Chondrocyte (in vitro differentiated cells): ENCODE measurements at regions not wholly inside any gene's neighbourhood (a gene's known extent, or its start where the extent isn't known, plus 50 kb on each side); places are given as distances from the start of the nearest gene placed in this dataset.

Experiments
- DNase-seq: peaks from one replicate; pipeline ENCODE4 v3.0.0; 2021; ENCODE audit warnings: mixed read lengths, low spot score
- H3K27ac Mint-ChIP-seq: one replicate; pipeline ENCODE4 v1.8.0; 2021; ENCODE audit warnings: mild to moderate bottlenecking, moderate library complexity, mixed read lengths; ENCODE audit not compliant: unreplicated experiment
- H3K27me3 Mint-ChIP-seq: 2 replicates; pipeline ENCODE4 v1.8.0; 2021; ENCODE audit warnings: low read depth, mixed read lengths
- H3K36me3 Mint-ChIP-seq: 2 replicates; pipeline ENCODE4 v1.8.0; 2021; ENCODE audit warnings: low read depth, mixed read lengths
- H3K4me1 Mint-ChIP-seq: 2 replicates; pipeline ENCODE4 v1.8.0; 2021; ENCODE audit warnings: low read depth, mild to moderate bottlenecking, mixed read lengths
- H3K4me3 Mint-ChIP-seq: one replicate; pipeline ENCODE4 v1.8.0; 2021; ENCODE audit warnings: mild to moderate bottlenecking, moderate library complexity, mixed read lengths; ENCODE audit not compliant: unreplicated experiment
- H3K9me3 Mint-ChIP-seq: 2 replicates; pipeline ENCODE4 v1.8.0; 2021; ENCODE audit warnings: low read depth, mixed read lengths
- TF ChIP-seq, protein P1 (sequence below): fragments of 200-600 bp; sonication (generic); IDR thresholded peaks from 2 replicates; pipeline ENCODE4 v1.5.0; 2021; ENCODE audit warnings: antibody characterized with exemption, mild to moderate bottlenecking, moderate library complexity

GRCh38 chr1:79312438-79312837 is 305.9 kb upstream of the ADGRL4 start:
- Mint-ChIP-seq H3K4me1 (no peaks in the 10 kb centered on the region), H3K9me3 (peaks cover 4% of the 10 kb centered on the region), H3K27me3 (no peaks in the 10 kb centered on the region), H3K36me3 (no peaks in the 10 kb centered on the region), H3K4me3 (no peak overlapping the region), H3K27ac (no peak overlapping the region)
- TF ChIP-seq, protein P1, sequence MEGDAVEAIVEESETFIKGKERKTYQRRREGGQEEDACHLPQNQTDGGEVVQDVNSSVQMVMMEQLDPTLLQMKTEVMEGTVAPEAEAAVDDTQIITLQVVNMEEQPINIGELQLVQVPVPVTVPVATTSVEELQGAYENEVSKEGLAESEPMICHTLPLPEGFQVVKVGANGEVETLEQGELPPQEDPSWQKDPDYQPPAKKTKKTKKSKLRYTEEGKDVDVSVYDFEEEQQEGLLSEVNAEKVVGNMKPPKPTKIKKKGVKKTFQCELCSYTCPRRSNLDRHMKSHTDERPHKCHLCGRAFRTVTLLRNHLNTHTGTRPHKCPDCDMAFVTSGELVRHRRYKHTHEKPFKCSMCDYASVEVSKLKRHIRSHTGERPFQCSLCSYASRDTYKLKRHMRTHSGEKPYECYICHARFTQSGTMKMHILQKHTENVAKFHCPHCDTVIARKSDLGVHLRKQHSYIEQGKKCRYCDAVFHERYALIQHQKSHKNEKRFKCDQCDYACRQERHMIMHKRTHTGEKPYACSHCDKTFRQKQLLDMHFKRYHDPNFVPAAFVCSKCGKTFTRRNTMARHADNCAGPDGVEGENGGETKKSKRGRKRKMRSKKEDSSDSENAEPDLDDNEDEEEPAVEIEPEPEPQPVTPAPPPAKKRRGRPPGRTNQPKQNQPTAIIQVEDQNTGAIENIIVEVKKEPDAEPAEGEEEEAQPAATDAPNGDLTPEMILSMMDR = no peak
- no peak for DNase-seq

- H3K36me3 Mint-ChIP-seq = no peaks in the 10 kb centered on the region
- TF ChIP-seq, protein P1 = no peak
- H3K27ac Mint-ChIP-seq = no peak overlapping the region
- peaks cover 4% of the 10 kb centered on the region for H3K9me3 Mint-ChIP-seq
- DNase-seq = no peak
- no peaks in the 10 kb centered on the region for H3K4me1 Mint-ChIP-seq
- H3K4me3 Mint-ChIP-seq = no peak overlapping the region
- no peaks in the 10 kb centered on the region for H3K27me3 Mint-ChIP-seq
Observed at GRCh38 chr1:79310609-79311008, 304.1 kb upstream of the ADGRL4 start.

DNA sequence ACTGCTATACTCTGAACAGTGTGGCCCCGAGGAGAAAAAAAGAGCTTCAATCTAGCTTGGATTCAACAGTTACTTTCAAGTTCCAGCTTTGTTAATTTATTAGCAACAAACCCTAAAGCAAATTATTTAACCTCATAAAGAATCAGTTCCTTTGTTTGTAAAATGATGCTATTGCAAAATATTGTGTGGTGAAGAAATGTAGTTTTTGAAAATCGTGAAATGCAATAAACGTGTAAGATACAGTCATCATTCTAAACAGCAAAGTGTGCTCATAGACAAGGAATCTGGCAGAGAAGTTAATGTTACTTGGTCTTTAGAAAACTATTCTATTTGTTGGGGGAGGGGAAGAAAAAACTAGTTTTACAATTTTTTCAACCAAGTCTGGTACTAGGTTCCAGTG is 297.6 kb upstream of the ADGRL4 start:
- no peak for DNase-seq
- no peak overlapping the region for H3K27ac Mint-ChIP-seq

DNA sequence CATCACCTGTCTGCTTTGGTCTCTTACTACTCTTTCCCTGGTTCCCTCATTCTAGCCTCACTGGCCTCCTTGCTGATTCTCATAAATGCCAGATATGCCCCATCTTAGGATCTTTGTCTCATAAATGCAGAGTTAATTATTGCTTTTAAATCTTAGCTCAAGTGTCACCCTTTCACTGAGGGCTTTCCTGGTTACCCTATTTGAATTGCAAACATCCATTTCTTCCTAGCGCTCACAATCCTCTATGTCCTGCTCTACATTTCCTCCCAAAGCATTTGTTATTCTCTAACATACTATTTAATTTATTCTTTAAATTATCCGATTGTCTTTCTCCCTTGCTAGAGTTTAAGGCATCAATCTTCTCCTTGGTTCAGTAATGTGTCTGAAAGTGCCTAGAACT is 296.5 kb upstream of the ADGRL4 start:
- H3K27ac Mint-ChIP-seq = no peak overlapping the region

More for the DNA sequence above, 297.6 kb upstream of the ADGRL4 start:
- no peaks in the 10 kb centered on the region for H3K36me3 Mint-ChIP-seq
- no peaks in the 10 kb centered on the region for H3K27me3 Mint-ChIP-seq
- H3K4me3 Mint-ChIP-seq = no peak overlapping the region
- H3K4me1 Mint-ChIP-seq = no peaks in the 10 kb centered on the region
- H3K9me3 Mint-ChIP-seq = peaks cover 4% of the 10 kb centered on the region
- TF ChIP-seq, protein P1 = no peak

GRCh38 chr1:79302380-79302930 is 295.9 kb upstream of the ADGRL4 start:
- Mint-ChIP-seq H3K27me3 (no peaks in the 10 kb centered on the region), H3K36me3 (no peaks in the 10 kb centered on the region), H3K4me3 (no peak overlapping the region), H3K27ac (no peak overlapping the region), H3K4me1 (no peaks in the 10 kb centered on the region), H3K9me3 (peaks cover 4% of the 10 kb centered on the region)
- TF ChIP-seq, protein P1 = no peak
- DNase-seq = no peak

More for the DNA sequence above, 296.5 kb upstream of the ADGRL4 start:
- Mint-ChIP-seq H3K27me3 (no peaks in the 10 kb centered on the region), H3K9me3 (peaks cover 4% of the 10 kb centered on the region), H3K4me3 (no peak overlapping the region), H3K4me1 (no peaks in the 10 kb centered on the region), H3K36me3 (no peaks in the 10 kb centered on the region)
- no peak for DNase-seq
- TF ChIP-seq, protein P1 = no peak
